DND-41 (cell line): ENCODE measurements at regions not wholly inside any gene's neighbourhood (a gene's known extent, or its start where the extent isn't known, plus 50 kb on each side); places are given as distances from the start of the nearest gene placed in this dataset.

Experiments used
- ATAC-seq: fragments of 200-7000 bp; cut with Tn5 transposase; 3 replicates; pipeline ENCODE4 v1.9.1; 2021; ENCODE audit warnings: low read depth; ENCODE audit not compliant: insufficient read depth
- DNase-seq: peaks from one replicate; pipeline ENCODE4 v3.0.0-alpha.2; 2020
- H2AFZ ChIP-seq: 2 replicates; pipeline ENCODE4 v1.6.0; 2012; ENCODE audit warnings: low read depth, low read length
- H3K27ac ChIP-seq: 2 replicates; pipeline ENCODE4 v1.5.1; 2012; ENCODE audit warnings: low read length, inconsistent platforms
- H3K27me3 ChIP-seq: fragments of 200-600 bp; sonication (generic); 2 replicates; pipeline ENCODE4 v1.6.0; 2012; ENCODE audit warnings: low read length, mild to moderate bottlenecking, inconsistent platforms; ENCODE audit not compliant: insufficient read depth, poor library complexity
- H3K36me3 ChIP-seq: 2 replicates; pipeline ENCODE4 v1.5.1; 2012; ENCODE audit warnings: low read length, inconsistent platforms; ENCODE audit not compliant: insufficient read depth
- H3K4me1 ChIP-seq: 2 replicates; pipeline ENCODE4 v1.5.1; 2012; ENCODE audit warnings: mild to moderate bottlenecking, low read length; ENCODE audit not compliant: insufficient read depth
- H3K4me2 ChIP-seq: 2 replicates; pipeline ENCODE4 v1.6.0; 2012; ENCODE audit warnings: mild to moderate bottlenecking, moderate library complexity, low read length, inconsistent platforms; ENCODE audit not compliant: insufficient read depth
- H3K4me3 ChIP-seq, 2 experiments: fragments of 200-600 bp in 1 of 2; shearing (Covaris generic) in 1 of 2; 2 replicates each; pipeline ENCODE4 v1.5.1; 2012 to 2016; ENCODE audit warnings: inconsistent platforms in 2 of 2, low read length in 2 of 2, mild to moderate bottlenecking in 2 of 2, low read depth in 1 of 2, moderate library complexity in 1 of 2
- H3K79me2 ChIP-seq: 2 replicates; pipeline ENCODE4 v1.6.0; 2012; ENCODE audit warnings: low read length, inconsistent platforms; ENCODE audit not compliant: insufficient read depth
- H3K9ac ChIP-seq: 2 replicates; pipeline ENCODE4 v1.6.0; 2012; ENCODE audit warnings: low read depth, mild to moderate bottlenecking, inconsistent platforms, low read length, moderate library complexity
- H3K9me3 ChIP-seq: 2 replicates; pipeline ENCODE4 v1.5.1; 2012; ENCODE audit warnings: low read length, moderate library complexity, mild to moderate bottlenecking, inconsistent platforms; ENCODE audit not compliant: insufficient read depth, severe bottlenecking
- H4K20me1 ChIP-seq: 2 replicates; pipeline ENCODE4 v1.6.0; 2012; ENCODE audit warnings: low read length; ENCODE audit not compliant: insufficient read depth
- CTCF ChIP-seq: IDR thresholded peaks from 2 replicates; pipeline ENCODE4 v1.5.1; 2012; ENCODE audit warnings: borderline replicate concordance, low read length, moderate library complexity, mild to moderate bottlenecking; ENCODE audit not compliant: poor library complexity, severe bottlenecking; ENCODE audit errors: extremely low read depth
- EZH2 ChIP-seq: IDR thresholded peaks from 3 replicates; pipeline ENCODE4 v1.6.1; 2012; ENCODE audit warnings: borderline replicate concordance, low read depth, mild to moderate bottlenecking, moderate library complexity, low read length, inconsistent platforms; ENCODE audit not compliant: severe bottlenecking

GRCh38 chr9:80158554-80159170 is 586.9 kb downstream of the TLE4 start:
- H3K79me2 ChIP-seq = no peaks in the 10 kb centered on the region
- no peak overlapping the region for H3K27ac ChIP-seq

GRCh38 chr9:80158131-80158530 is 586.4 kb downstream of the TLE4 start:
- Histone ChIP-seq H3K4me1 (no peaks in the 10 kb centered on the region), H3K36me3 (no peaks in the 10 kb centered on the region), H3K4me3 (no peak overlapping the region), H3K4me2 (no peak overlapping the region), H3K79me2 (no peaks in the 10 kb centered on the region), H3K9ac (no peak overlapping the region), H4K20me1 (no peaks in the 10 kb centered on the region), H2AFZ (no peak overlapping the region), H3K27me3 (no peaks in the 10 kb centered on the region), H3K27ac (no peak overlapping the region), H3K9me3 (no peaks in the 10 kb centered on the region)
- ATAC-seq (no peak), DNase-seq (no peak)
- TF ChIP-seq CTCF = no peak
- TF ChIP-seq EZH2 = no peak

More at GRCh38 chr9:80158554-80159170, 586.9 kb downstream of the TLE4 start:
- DNase-seq (no peak), ATAC-seq (no peak)
- no peak overlapping the region for H3K4me3 ChIP-seq
- no peak overlapping the region for H3K4me2 ChIP-seq
- no peaks in the 10 kb centered on the region for H3K4me1 ChIP-seq
- no peak overlapping the region for H3K9ac ChIP-seq
- TF ChIP-seq EZH2 (no peak), CTCF (no peak)
- no peak overlapping the region for H2AFZ ChIP-seq
- no peaks in the 10 kb centered on the region for H3K36me3 ChIP-seq
- H3K27me3 ChIP-seq = no peaks in the 10 kb centered on the region
- H4K20me1 ChIP-seq = no peaks in the 10 kb centered on the region
- H3K9me3 ChIP-seq = no peaks in the 10 kb centered on the region

GRCh38 chr9:80157561-80157983 is 585.8 kb downstream of the TLE4 start:
- no peak overlapping the region for H3K4me3 ChIP-seq
- no peaks in the 10 kb centered on the region for H3K9me3 ChIP-seq
- TF ChIP-seq EZH2 (no peak), CTCF (no peak)
- H3K36me3 ChIP-seq = no peaks in the 10 kb centered on the region
- no peaks in the 10 kb centered on the region for H3K79me2 ChIP-seq
- DNase-seq (no peak), ATAC-seq (no peak)
- no peak overlapping the region for H3K27ac ChIP-seq
- no peak overlapping the region for H2AFZ ChIP-seq
- no peaks in the 10 kb centered on the region for H4K20me1 ChIP-seq
- no peak overlapping the region for H3K9ac ChIP-seq
- H3K4me1 ChIP-seq = no peaks in the 10 kb centered on the region
- no peak overlapping the region for H3K4me2 ChIP-seq
- no peaks in the 10 kb centered on the region for H3K27me3 ChIP-seq
